Astrocyte (in vitro differentiated cells and primary cell): ENCODE measurements at regions not wholly inside any gene's neighbourhood (a gene's known extent, or its start where the extent isn't known, plus 50 kb on each side); places are given as distances from the start of the nearest gene placed in this dataset.

ENCODE experiments used
- DNase-seq: peaks from one replicate; pipeline ENCODE4 v3.0.0-alpha.2; 2010; ENCODE audit warnings: low read depth
- FAIRE-seq: peaks from 2 replicates; lab custom pipeline; 2011; peaks lifted over from hg19 to GRCh38; lab: Jason Lieb, UNC
- H2AFZ ChIP-seq: 2 replicates; pipeline ENCODE4 v1.6.0; 2012; ENCODE audit warnings: low read depth, low read length, inconsistent platforms
- H3K27ac ChIP-seq: 2 replicates; pipeline ENCODE4 v1.5.1; 2011; ENCODE audit warnings: low read depth, low read length, inconsistent platforms
- H3K27me3 ChIP-seq: 2 replicates; pipeline ENCODE4 v1.6.0; 2011; ENCODE audit warnings: low read length, inconsistent platforms; ENCODE audit not compliant: insufficient read depth
- H3K36me3 ChIP-seq: 2 replicates; pipeline ENCODE4 v1.5.1; 2011; ENCODE audit warnings: low read length, inconsistent platforms; ENCODE audit not compliant: insufficient read depth
- H3K4me1 ChIP-seq: 2 replicates; pipeline ENCODE4 v1.5.1; 2011; ENCODE audit warnings: low read length, inconsistent platforms; ENCODE audit not compliant: insufficient read depth
- H3K4me2 ChIP-seq: 2 replicates; pipeline ENCODE4 v1.6.0; 2012; ENCODE audit warnings: low read length, inconsistent platforms
- H3K4me3 ChIP-seq: 2 replicates; pipeline ENCODE4 v1.5.1; 2011; ENCODE audit warnings: low read depth, mild to moderate bottlenecking, low read length, inconsistent platforms; ENCODE audit not compliant: insufficient read depth
- H3K79me2 ChIP-seq: 2 replicates; pipeline ENCODE4 v1.6.0; 2012; ENCODE audit warnings: mild to moderate bottlenecking, low read length, inconsistent platforms; ENCODE audit not compliant: insufficient read depth
- H3K9ac ChIP-seq: 2 replicates; pipeline ENCODE4 v1.6.0; 2012; ENCODE audit warnings: mild to moderate bottlenecking, low read length, inconsistent platforms
- H3K9me3 ChIP-seq: 2 replicates; pipeline ENCODE4 v1.5.1; 2012; ENCODE audit warnings: low read depth, mild to moderate bottlenecking, low read length, inconsistent platforms; ENCODE audit not compliant: insufficient read depth
- H4K20me1 ChIP-seq: 2 replicates; pipeline ENCODE4 v1.6.0; 2012; ENCODE audit warnings: low read length, inconsistent platforms; ENCODE audit not compliant: insufficient read depth
- H3K27ac Mint-ChIP-seq: one replicate; pipeline ENCODE4 v1.8.0; 2021; ENCODE audit warnings: mild to moderate bottlenecking, mixed read lengths; ENCODE audit not compliant: unreplicated experiment
- H3K27me3 Mint-ChIP-seq: one replicate; pipeline ENCODE4 v1.8.0; 2021; ENCODE audit warnings: low read depth, mixed read lengths; ENCODE audit not compliant: unreplicated experiment
- H3K36me3 Mint-ChIP-seq: one replicate; pipeline ENCODE4 v1.8.0; 2021; ENCODE audit warnings: low read depth, mixed read lengths; ENCODE audit not compliant: unreplicated experiment
- H3K4me1 Mint-ChIP-seq: one replicate; pipeline ENCODE4 v1.8.0; 2021; ENCODE audit warnings: low read depth, mixed read lengths; ENCODE audit not compliant: unreplicated experiment
- H3K4me3 Mint-ChIP-seq: one replicate; pipeline ENCODE4 v1.8.0; 2021; ENCODE audit warnings: mild to moderate bottlenecking, moderate library complexity, mixed read lengths; ENCODE audit not compliant: unreplicated experiment
- H3K9me3 Mint-ChIP-seq: one replicate; pipeline ENCODE4 v1.8.0; 2021; ENCODE audit warnings: mild to moderate bottlenecking, mixed read lengths; ENCODE audit not compliant: unreplicated experiment
- CTCF ChIP-seq: IDR thresholded peaks from 2 replicates; pipeline ENCODE4 v1.5.1; 2011; ENCODE audit warnings: low read depth, mild to moderate bottlenecking, inconsistent platforms, low read length, moderate library complexity; ENCODE audit not compliant: insufficient read depth
- EZH2 ChIP-seq: IDR thresholded peaks from 2 replicates; pipeline ENCODE4 v1.6.1; 2012; ENCODE audit warnings: mild to moderate bottlenecking, low read length, inconsistent platforms; ENCODE audit not compliant: insufficient read depth

- H3K36me3 Mint-ChIP-seq = no peaks in the 10 kb centered on the region
- H3K4me1 ChIP-seq = no peaks in the 10 kb centered on the region
- FAIRE-seq (peak; percentile 72), DNase-seq (no peak)
- H3K27ac ChIP-seq = no peak overlapping the region
- H3K4me3 Mint-ChIP-seq = no peak overlapping the region
- no peaks in the 10 kb centered on the region for H3K9me3 ChIP-seq
- no peaks in the 10 kb centered on the region for H3K9me3 Mint-ChIP-seq
- H2AFZ ChIP-seq = no peak overlapping the region
- H3K36me3 ChIP-seq = no peaks in the 10 kb centered on the region
- no peak overlapping the region for H3K27ac Mint-ChIP-seq
- H3K27me3 Mint-ChIP-seq = no peaks in the 10 kb centered on the region
- no peaks in the 10 kb centered on the region for H3K27me3 ChIP-seq
- H3K79me2 ChIP-seq = no peaks in the 10 kb centered on the region
- no peak overlapping the region for H3K4me2 ChIP-seq
- TF ChIP-seq EZH2 (no peak), CTCF (no peak)
- no peak overlapping the region for H3K4me3 ChIP-seq
- H3K4me1 Mint-ChIP-seq = no peaks in the 10 kb centered on the region
- no peak overlapping the region for H3K9ac ChIP-seq
- H4K20me1 ChIP-seq = no peaks in the 10 kb centered on the region
Measured at GRCh38 chrX:25527596-25527995, 511.8 kb upstream of the ARX start.

- TF ChIP-seq CTCF = no peak
- no peak for TF ChIP-seq EZH2
- H3K9ac ChIP-seq = no peak overlapping the region
- FAIRE-seq (peak; percentile 75), DNase-seq (no peak)
- no peaks in the 10 kb centered on the region for H3K27me3 Mint-ChIP-seq
- no peak overlapping the region for H3K27ac Mint-ChIP-seq
- H3K36me3 Mint-ChIP-seq = no peaks in the 10 kb centered on the region
- H3K79me2 ChIP-seq = no peaks in the 10 kb centered on the region
- no peak overlapping the region for H2AFZ ChIP-seq
- no peak overlapping the region for H3K4me2 ChIP-seq
- H4K20me1 ChIP-seq = no peaks in the 10 kb centered on the region
- H3K36me3 ChIP-seq = no peaks in the 10 kb centered on the region
- H3K4me1 Mint-ChIP-seq = no peaks in the 10 kb centered on the region
- no peak overlapping the region for H3K27ac ChIP-seq
- H3K9me3 ChIP-seq = no peaks in the 10 kb centered on the region
- no peaks in the 10 kb centered on the region for H3K9me3 Mint-ChIP-seq
- no peak overlapping the region for H3K4me3 Mint-ChIP-seq
- no peaks in the 10 kb centered on the region for H3K27me3 ChIP-seq
- no peak overlapping the region for H3K4me3 ChIP-seq
- H3K4me1 ChIP-seq = peaks cover 6% of the 10 kb centered on the region
Measured at GRCh38 chrX:25531096-25531495, 515.3 kb upstream of the ARX start.

- Histone ChIP-seq H4K20me1 (no peaks in the 10 kb centered on the region), H3K9me3 (no peaks in the 10 kb centered on the region), H2AFZ (no peak overlapping the region), H3K27ac (peak overlapping the region; percentile 38), H3K79me2 (no peaks in the 10 kb centered on the region), H3K27me3 (no peaks in the 10 kb centered on the region), H3K36me3 (no peaks in the 10 kb centered on the region), H3K4me1 (peaks cover 6% of the 10 kb centered on the region), H3K9ac (no peak overlapping the region), H3K4me2 (peak overlapping the region; percentile 52), H3K4me3 (peak overlapping the region; percentile 23)
- Mint-ChIP-seq H3K4me3 (no peak overlapping the region), H3K4me1 (no peaks in the 10 kb centered on the region), H3K36me3 (no peaks in the 10 kb centered on the region), H3K27ac (no peak overlapping the region), H3K27me3 (no peaks in the 10 kb centered on the region), H3K9me3 (no peaks in the 10 kb centered on the region)
- DNase-seq (peak; percentile 1), FAIRE-seq (peak; percentile 98)
- TF ChIP-seq EZH2 (no peak), CTCF (no peak)
Measured at GRCh38 chrX:25534091-25534490, 518.3 kb upstream of the ARX start.
